H1 (cell line): ENCODE measurements at regions not wholly inside any gene's neighbourhood (a gene's known extent, or its start where the extent isn't known, plus 50 kb on each side); places are given as distances from the start of the nearest gene placed in this dataset.

Experiments used
- CTCF ChIA-PET: fragments of 300-600 bp; sonication (Branson Sonifier 250); formaldehyde crosslinking; loops from one replicate; lab custom pipeline; 2021; ENCODE audit not compliant: partially characterized antibody; lab: Charles Lee
- POLR2A ChIA-PET: fragments of 300-600 bp; sonication (Branson Sonifier 250); formaldehyde crosslinking; loops from one replicate; lab custom pipeline; 2021; ENCODE audit warnings: inconsistent platforms; ENCODE audit not compliant: partially characterized antibody; lab: Charles Lee
- DNase-seq, 2 experiments: peaks; one replicate each; pipeline versions ENCODE4 v3.0.0 to v3.0.0-alpha.2; 2010 to 2022; ENCODE audit warnings: low spot score in 2 of 2, low read depth in 1 of 2, mixed read lengths in 1 of 2
- FAIRE-seq: peaks from 2 replicates; lab custom pipeline; 2011; peaks lifted over from hg19 to GRCh38; lab: Jason Lieb, UNC
- H2AFZ ChIP-seq: 2 replicates; pipeline ENCODE4 v1.8.1; 2012; ENCODE audit warnings: low read length, inconsistent platforms
- H2AK5ac ChIP-seq: 2 replicates; pipeline ENCODE4 v1.6.1; 2013; ENCODE audit warnings: low read depth, low read length
- H2BK120ac ChIP-seq: replicated peaks from 2 replicates; pipeline ENCODE3; 2013; ENCODE audit warnings: low read depth, low read length, inconsistent platforms
- H2BK12ac ChIP-seq: 2 replicates; pipeline ENCODE4 v1.6.1; 2013; ENCODE audit warnings: low read depth, low read length
- H2BK15ac ChIP-seq: 2 replicates; pipeline ENCODE4 v1.6.1; 2013; ENCODE audit warnings: low read length
- H2BK20ac ChIP-seq: 2 replicates; pipeline ENCODE4 v1.6.1; 2013; ENCODE audit warnings: low read length
- H2BK5ac ChIP-seq: 2 replicates; pipeline ENCODE4 v1.6.1; 2013; ENCODE audit warnings: low read depth, low read length
- H3K14ac ChIP-seq: 2 replicates; pipeline ENCODE4 v1.6.1; 2013; ENCODE audit warnings: inconsistent platforms; ENCODE audit not compliant: insufficient read length
- H3K18ac ChIP-seq: 2 replicates; pipeline ENCODE4 v1.6.1; 2013; ENCODE audit warnings: low read length; ENCODE audit errors: extremely low read depth
- H3K23ac ChIP-seq: 2 replicates; pipeline ENCODE4 v1.6.1; 2013; ENCODE audit warnings: inconsistent platforms; ENCODE audit not compliant: insufficient read length
- H3K23me2 ChIP-seq: 2 replicates; pipeline ENCODE4 v1.6.1; 2013; ENCODE audit warnings: low read depth, low read length
- H3K27ac ChIP-seq: 2 replicates; pipeline ENCODE4 v1.6.1; 2011; ENCODE audit warnings: low read depth, low read length, inconsistent platforms
- H3K27me3 ChIP-seq, 4 experiments: replicated peaks in 1 of 4; 1 replicate in 1 of 4; 2 replicates in 3 of 4; pipeline versions ENCODE4 v1.6.1 to v1.8.1; 2011 to 2013; ENCODE audit warnings: low read length in 3 of 4, mild to moderate bottlenecking in 3 of 4, inconsistent platforms in 2 of 4, mixed read lengths in 2 of 4, moderate library complexity in 1 of 4; ENCODE audit not compliant: control insufficient read depth in 3 of 4, insufficient read depth in 3 of 4; ENCODE audit errors: extremely low read depth in 1 of 4
- H3K36me3 ChIP-seq, 4 experiments: 2 replicates each; pipeline versions ENCODE4 v1.6.1 to v1.8.1; 2011 to 2013; ENCODE audit warnings: mild to moderate bottlenecking in 4 of 4, low read length in 3 of 4, moderate library complexity in 2 of 4, control low read depth in 1 of 4, inconsistent platforms in 1 of 4; ENCODE audit not compliant: insufficient read depth in 4 of 4, control insufficient read depth in 2 of 4
- H3K4ac ChIP-seq: replicated peaks from 2 replicates; pipeline ENCODE3; 2013; ENCODE audit warnings: low read length, low read depth, mixed read lengths, inconsistent platforms; ENCODE audit not compliant: insufficient read length
- H3K4me1 ChIP-seq, 4 experiments: replicated peaks in 1 of 4; 1 replicate in 1 of 4; 2 replicates in 3 of 4; pipeline versions ENCODE4 v1.6.1 to v1.8.1; 2011 to 2013; ENCODE audit warnings: low read length in 3 of 4, inconsistent platforms in 2 of 4, mixed read lengths in 1 of 4; ENCODE audit not compliant: insufficient read depth in 4 of 4, control insufficient read depth in 3 of 4
- H3K4me2 ChIP-seq, 2 experiments: 2 replicates each; pipeline versions ENCODE4 v1.6.1 to v1.8.1; 2011 to 2013; ENCODE audit warnings: low read depth in 2 of 2, low read length in 2 of 2, control low read depth in 1 of 2, inconsistent platforms in 1 of 2, mild to moderate bottlenecking in 1 of 2; ENCODE audit not compliant: insufficient read depth in 1 of 2
- H3K4me3 ChIP-seq, 4 experiments: fragments of 200-600, 300-600 bp in 1 of 4; sonication (generic), shearing (Covaris generic), sonication (Bioruptor Twin) in 1 of 4; 2 replicates each; pipeline versions ENCODE4 v1.5.1 to v1.8.1; 2011 to 2016; ENCODE audit warnings: low read length in 4 of 4, low read depth in 3 of 4, control low read depth in 2 of 4, inconsistent platforms in 2 of 4, mild to moderate bottlenecking in 2 of 4, mixed read lengths in 1 of 4, moderate library complexity in 1 of 4; ENCODE audit not compliant: insufficient read depth in 2 of 4; ENCODE audit errors: extremely low read depth in 1 of 4
- H3K56ac ChIP-seq: replicated peaks from 2 replicates; pipeline ENCODE3; 2013; ENCODE audit warnings: low read depth, mild to moderate bottlenecking, mixed read lengths, low read length, inconsistent platforms; ENCODE audit not compliant: insufficient read length
- H3K79me1 ChIP-seq: 2 replicates; pipeline ENCODE4 v1.6.1; 2013; ENCODE audit warnings: low read depth, low read length, control low read depth
- H3K79me2 ChIP-seq, 2 experiments: 2 replicates each; pipeline versions ENCODE4 v1.6.1 to v1.8.1; 2012 to 2013; ENCODE audit warnings: low read length in 2 of 2, mild to moderate bottlenecking in 2 of 2, inconsistent platforms in 1 of 2; ENCODE audit not compliant: insufficient read depth in 2 of 2, control insufficient read depth in 1 of 2
- H3K9ac ChIP-seq, 4 experiments: replicated peaks in 1 of 4; 1 replicate in 1 of 4; 2 replicates in 3 of 4; pipeline versions ENCODE4 v1.6.1 to v1.8.1; 2011 to 2013; ENCODE audit warnings: low read depth in 3 of 4, low read length in 3 of 4, control low read depth in 2 of 4, mild to moderate bottlenecking in 2 of 4, moderate library complexity in 2 of 4, inconsistent platforms in 1 of 4; ENCODE audit errors: extremely low read depth in 1 of 4
- H3K9me3 ChIP-seq, 2 experiments: 2 replicates each; pipeline versions ENCODE4 v1.6.1 to v1.8.1; 2012 to 2013; ENCODE audit warnings: mild to moderate bottlenecking in 2 of 2, moderate library complexity in 2 of 2, control low read depth in 1 of 2, inconsistent platforms in 1 of 2, low read depth in 1 of 2, low read length in 1 of 2, mixed read lengths in 1 of 2; ENCODE audit not compliant: insufficient read depth in 2 of 2
- H4K20me1 ChIP-seq, 2 experiments: replicated peaks in 1 of 2; 2 replicates each; pipeline versions ENCODE3 to v1.8.1; 2011 to 2013; ENCODE audit warnings: inconsistent platforms in 2 of 2, low read length in 2 of 2, mild to moderate bottlenecking in 1 of 2; ENCODE audit not compliant: insufficient read depth in 2 of 2, control insufficient read depth in 1 of 2
- H4K5ac ChIP-seq: 2 replicates; pipeline ENCODE4 v1.6.1; 2013; ENCODE audit warnings: low read length, low read depth, mixed read lengths, inconsistent platforms; ENCODE audit not compliant: insufficient read length
- H4K8ac ChIP-seq: 2 replicates; pipeline ENCODE4 v1.8.0; 2013; ENCODE audit warnings: mild to moderate bottlenecking, moderate library complexity, low read length, inconsistent platforms; ENCODE audit not compliant: insufficient read depth; ENCODE audit errors: extremely low read depth
- H4K91ac ChIP-seq: replicated peaks from 2 replicates; pipeline ENCODE3; 2013; ENCODE audit warnings: low read length, mixed read lengths, inconsistent platforms; ENCODE audit not compliant: insufficient read length
- ATF3 ChIP-seq: IDR thresholded peaks from 2 replicates; pipeline ENCODE4 v1.6.1; 2011; ENCODE audit warnings: low read depth, mild to moderate bottlenecking, low read length; ENCODE audit not compliant: insufficient read depth
- CBX5 ChIP-seq: fragments of 300-800, 300-1000 bp; sonication (generic); IDR thresholded peaks from 2 replicates; pipeline ENCODE4 v1.7.1; 2016; ENCODE audit warnings: antibody characterized with exemption, low read length, low read depth
- CBX8 ChIP-seq: fragments of 300-800, 300-1000 bp; sonication (generic); IDR thresholded peaks from 2 replicates; pipeline ENCODE4 v1.7.1; 2016; ENCODE audit warnings: low read depth, low read length, borderline replicate concordance
- CREB1 ChIP-seq: IDR thresholded peaks from 2 replicates; pipeline ENCODE4 v1.6.1; 2012; ENCODE audit warnings: inconsistent platforms
- EGR1 ChIP-seq: IDR thresholded peaks from 2 replicates; pipeline ENCODE4 v1.6.1; 2011; ENCODE audit warnings: low read depth, low read length, borderline replicate concordance
- HDAC2 ChIP-seq, 2 experiments: fragments of 300-600 bp in 1 of 2; sonication (generic) in 1 of 2; IDR thresholded peaks; 2 replicates each; pipeline ENCODE4 v1.6.1; 2011 to 2012; ENCODE audit warnings: low read depth in 2 of 2, low read length in 2 of 2, mild to moderate bottlenecking in 2 of 2, moderate library complexity in 2 of 2, borderline replicate concordance in 1 of 2, inconsistent platforms in 1 of 2
- HDAC6 ChIP-seq: IDR thresholded peaks from one replicate; pipeline ENCODE4 v1.7.1; 2012; ENCODE audit warnings: low read depth, mild to moderate bottlenecking, inconsistent platforms, low read length, moderate library complexity
- KDM4A ChIP-seq: IDR thresholded peaks from one replicate; pipeline ENCODE4 v1.7.1; 2012; ENCODE audit warnings: low read depth, mild to moderate bottlenecking, moderate library complexity, low read length, inconsistent platforms; ENCODE audit not compliant: severe bottlenecking
- RFX5 ChIP-seq: IDR thresholded peaks from 2 replicates; pipeline ENCODE4 v1.6.1; 2011; ENCODE audit warnings: low read depth, low read length, improper control_type of control experiment, borderline replicate concordance
- SAP30 ChIP-seq: fragments of 300-600 bp; sonication (generic); IDR thresholded peaks from 2 replicates; pipeline ENCODE4 v1.7.1; 2012; ENCODE audit warnings: low read length, moderate library complexity, mild to moderate bottlenecking, inconsistent platforms; ENCODE audit not compliant: insufficient read depth, insufficient replicate concordance
- SIX5 ChIP-seq: IDR thresholded peaks from 2 replicates; pipeline ENCODE4 v1.6.1; 2011; ENCODE audit warnings: mild to moderate bottlenecking, low read depth, low read length
- SUZ12 ChIP-seq: fragments of 200-600 bp; sonication (generic); IDR thresholded peaks from 2 replicates; pipeline ENCODE4 v1.6.1; 2012; ENCODE audit warnings: mild to moderate bottlenecking, inconsistent platforms, low read length, moderate library complexity, mixed read lengths
- TAF1 ChIP-seq: IDR thresholded peaks from 2 replicates; pipeline ENCODE4 v1.6.1; 2011; ENCODE audit warnings: mild to moderate bottlenecking, low read depth, low read length
- TAF7 ChIP-seq: optimal IDR thresholded peaks from 2 replicates; pipeline ENCODE3; 2011; ENCODE audit warnings: low read depth, mild to moderate bottlenecking, inconsistent platforms, low read length, moderate library complexity, borderline replicate concordance
- WGBS, 2 experiments: shearing (Covaris generic) in 1 of 2; methylation state at CpG; one replicate each; pipeline versions ENCODE4 v1.1.6 to v1.1.7; 2013 to 2015; ENCODE audit warnings: low lambda C conversion rate in 2 of 2, mixed read lengths in 2 of 2, inconsistent platforms in 1 of 2, low coverage in 1 of 2, missing lambda C conversion rate in 1 of 2; ENCODE audit not compliant: insufficient replicate concordance in 2 of 2, insufficient coverage in 1 of 2, insufficient read length in 1 of 2; ENCODE audit errors: extremely low coverage in 1 of 2, missing lambda C conversion rate in 1 of 2; 5-methylcytosine and 5-hydroxymethylcytosine counted together

- Histone ChIP-seq H3K9me3 (no peaks in the 10 kb centered on the region), H2BK5ac (no peak overlapping the region), H3K36me3 (no peaks in the 10 kb centered on the region), H4K5ac (no peak overlapping the region), H3K27ac (no peak overlapping the region), H3K79me2 (no peaks in the 10 kb centered on the region), H3K18ac (no peak overlapping the region), H3K14ac (no peak overlapping the region), H2AK5ac (no peak overlapping the region), H3K23ac (no peak overlapping the region), H3K4me3 (no peak overlapping the region), H4K91ac (no peak overlapping the region), H3K79me1 (no peaks in the 10 kb centered on the region), H2BK20ac (no peak overlapping the region), H4K8ac (no peak overlapping the region), H3K9ac (no peak overlapping the region; a peak in 1 of 7 replicates), H2BK15ac (no peak overlapping the region), H3K4ac (no peak overlapping the region), H2AFZ (no peak overlapping the region), H4K20me1 (no peaks in the 10 kb centered on the region), H3K27me3 (no peaks in the 10 kb centered on the region), H2BK12ac (no peak overlapping the region), H3K4me1 (no peaks in the 10 kb centered on the region), H2BK120ac (no peak overlapping the region), H3K4me2 (no peak overlapping the region), H3K23me2 (no peaks in the 10 kb centered on the region), H3K56ac (no peak overlapping the region)
- ChIA-PET POLR2A (no interaction called here), CTCF (no interaction called here)
- FAIRE-seq: no peak
- WGBS, 2 experiments: 94% methylated on average over 5 of the region's 7 CpGs; no CpG with 5 or more reads in 1 of the 2 experiments
- no peak for DNase-seq
- no peak for TF ChIP-seq SAP30
- no peak for TF ChIP-seq KDM4A
- no peak for TF ChIP-seq ATF3
- no peak for TF ChIP-seq CBX8
- no peak for TF ChIP-seq HDAC2 (IDR thresholded peaks at IDR 0.05; ENCODE audit: borderline replicate concordance in 1 of 2, low read depth in 2 of 2, low read length in 2 of 2)
- no peak for TF ChIP-seq SUZ12
- TF ChIP-seq CREB1: no peak
- no peak for TF ChIP-seq HDAC6
- TF ChIP-seq RFX5: no peak
- TF ChIP-seq SIX5: no peak
- TF ChIP-seq EGR1: no peak
- TF ChIP-seq TAF1: no peak
- TF ChIP-seq CBX5: no peak
- no peak for TF ChIP-seq TAF7
Observed at GRCh38 chr5:67998709-67999261, 216.8 kb upstream of the PIK3R1 start.
